Testis (tissue), 2 donors: ENCODE measurements at regions not wholly inside any gene's neighbourhood (a gene's known extent, or its start where the extent isn't known, plus 50 kb on each side); places are given as distances from the start of the nearest gene placed in this dataset.

Experiments
- POLR2A ChIP-seq: fragments of 450-650 bp; IDR thresholded peaks from one replicate; pipeline ENCODE4 v1.6.1; 2017; ENCODE audit warnings: antibody characterized with exemption, mild to moderate bottlenecking, moderate library complexity
- TF ChIP-seq, protein P1 (sequence below), 3 experiments: fragments of 450-650 bp in 2 of 3; fragments of 200-600 bp in 1 of 3; sonication (generic) in 1 of 3; IDR thresholded peaks; one replicate each; pipeline ENCODE4 v1.5.1; 2016 to 2019; ENCODE audit warnings: antibody characterized with exemption in 3 of 3, mild to moderate bottlenecking in 2 of 3, moderate library complexity in 1 of 3

GRCh38 chr2:6163932-6164331 lies 471.7 kb downstream of the SOX11 start:
- TF ChIP-seq, protein P1, sequence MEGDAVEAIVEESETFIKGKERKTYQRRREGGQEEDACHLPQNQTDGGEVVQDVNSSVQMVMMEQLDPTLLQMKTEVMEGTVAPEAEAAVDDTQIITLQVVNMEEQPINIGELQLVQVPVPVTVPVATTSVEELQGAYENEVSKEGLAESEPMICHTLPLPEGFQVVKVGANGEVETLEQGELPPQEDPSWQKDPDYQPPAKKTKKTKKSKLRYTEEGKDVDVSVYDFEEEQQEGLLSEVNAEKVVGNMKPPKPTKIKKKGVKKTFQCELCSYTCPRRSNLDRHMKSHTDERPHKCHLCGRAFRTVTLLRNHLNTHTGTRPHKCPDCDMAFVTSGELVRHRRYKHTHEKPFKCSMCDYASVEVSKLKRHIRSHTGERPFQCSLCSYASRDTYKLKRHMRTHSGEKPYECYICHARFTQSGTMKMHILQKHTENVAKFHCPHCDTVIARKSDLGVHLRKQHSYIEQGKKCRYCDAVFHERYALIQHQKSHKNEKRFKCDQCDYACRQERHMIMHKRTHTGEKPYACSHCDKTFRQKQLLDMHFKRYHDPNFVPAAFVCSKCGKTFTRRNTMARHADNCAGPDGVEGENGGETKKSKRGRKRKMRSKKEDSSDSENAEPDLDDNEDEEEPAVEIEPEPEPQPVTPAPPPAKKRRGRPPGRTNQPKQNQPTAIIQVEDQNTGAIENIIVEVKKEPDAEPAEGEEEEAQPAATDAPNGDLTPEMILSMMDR (IDR thresholded peaks at IDR 0.05): no peak
- TF ChIP-seq POLR2A: no peak
